ENCODE measurements at regions not wholly inside any gene's neighbourhood (a gene's known extent, or its start where the extent isn't known, plus 50 kb on each side); places are given as distances from the start of the nearest gene placed in this dataset.

- TF ChIP-seq FOXM1 (IDR thresholded peaks at IDR 0.05; ENCODE audit: borderline replicate concordance), result no peak
- no peak for TF ChIP-seq LEF1 (IDR thresholded peaks at IDR 0.05; ENCODE audit: borderline replicate concordance)
- TF ChIP-seq ELF4 (IDR thresholded peaks at IDR 0.05), result no peak
- TF ChIP-seq ZNF384 (IDR thresholded peaks at IDR 0.05), result no peak
- TF ChIP-seq BHLHE40 (IDR thresholded peaks at IDR 0.05; ENCODE audit: borderline replicate concordance), result no peak
- no peak for TF ChIP-seq FOXA1 (IDR thresholded peaks at IDR 0.05)
- no peak for TF ChIP-seq FOXK2 (IDR thresholded peaks at IDR 0.05)
- TF ChIP-seq NFRKB (IDR thresholded peaks at IDR 0.05), result no peak
- no peak for TF ChIP-seq L3MBTL2 (conservative IDR thresholded peaks at IDR 0.05)
- TF ChIP-seq SP1 (IDR thresholded peaks at IDR 0.05), result no peak
- no peak for TF ChIP-seq HDGF (IDR thresholded peaks at IDR 0.05; ENCODE audit: borderline replicate concordance)
Measured at GRCh38 chr5:3333105-3333504, 262.5 kb upstream of the IRX1 start.

Data from HEK293T (cell line).